ENCODE measurements at regions not wholly inside any gene's neighbourhood (a gene's known extent, or its start where the extent isn't known, plus 50 kb on each side); places are given as distances from the start of the nearest gene placed in this dataset.

GRCh38 chr5:71872311-71872864, 153.3 kb downstream of the CARTPT start:
- no peak for DNase-seq

GRCh38 chr5:71873191-71873591, 154.1 kb downstream of the CARTPT start:
- DNase-seq, result no peak

GRCh38 chr5:71874521-71874920, 155.4 kb downstream of the CARTPT start:
- no peak for DNase-seq

GRCh38 chr5:71877511-71877910, 158.4 kb downstream of the CARTPT start:
- no peak for DNase-seq

GRCh38 chr5:71880536-71880935, 161.5 kb downstream of the CARTPT start:
- DNase-seq, result no peak

- no peak for DNase-seq
Observed at GRCh38 chr5:71882826-71883741, 164.0 kb downstream of the CARTPT start.

GRCh38 chr5:71883742-71884103, 164.6 kb downstream of the CARTPT start:
- no peak for DNase-seq

- no peak for DNase-seq
Observed at GRCh38 chr5:71884926-71885325, 165.9 kb downstream of the CARTPT start.

- no peak for DNase-seq
Observed at GRCh38 chr5:71886406-71886805, 167.3 kb downstream of the CARTPT start.

- peak; percentile 34 to 55 for DNase-seq
Observed at GRCh38 chr5:71887680-71888079, 168.6 kb downstream of the CARTPT start.

- no peak for DNase-seq
Observed at GRCh38 chr5:71891406-71891805, 172.3 kb downstream of the CARTPT start.

GRCh38 chr5:71891856-71892255, 172.8 kb downstream of the CARTPT start:
- no peak for DNase-seq

GRCh38 chr5:71892641-71893365, 173.7 kb downstream of the CARTPT start:
- no peak for DNase-seq

GRCh38 chr5:71893451-71893850, 174.4 kb downstream of the CARTPT start:
- no peak for DNase-seq

- no peak for DNase-seq
Observed at GRCh38 chr5:71894091-71894490, 175.0 kb downstream of the CARTPT start.

- DNase-seq, result no peak
Observed at GRCh38 chr5:71895546-71895945, 176.5 kb downstream of the CARTPT start.

- DNase-seq, result no peak
Observed at GRCh38 chr5:71899865-71900342, 180.8 kb downstream of the CARTPT start.

GRCh38 chr5:71903808-71904207, 184.7 kb downstream of the CARTPT start:
- DNase-seq, result no peak

GRCh38 chr5:71904852-71905251, 185.8 kb downstream of the CARTPT start:
- no peak for DNase-seq

GRCh38 chr5:71905834-71906711, 187.0 kb downstream of the CARTPT start:
- DNase-seq, result no peak

- no peak for DNase-seq
Observed at GRCh38 chr5:71907001-71907588, 188.0 kb downstream of the CARTPT start.

- no peak for DNase-seq
Observed at GRCh38 chr5:71907608-71908145, 188.6 kb downstream of the CARTPT start.
